GM12872 (cell line): ENCODE measurements at regions not wholly inside any gene's neighbourhood (a gene's known extent, or its start where the extent isn't known, plus 50 kb on each side); places are given as distances from the start of the nearest gene placed in this dataset.

Source experiments
- CTCF ChIP-seq: IDR thresholded peaks from 3 replicates; pipeline ENCODE4 v1.5.1; 2011; ENCODE audit warnings: low read depth, mild to moderate bottlenecking, low read length, moderate library complexity; ENCODE audit not compliant: insufficient read depth

- no peak for TF ChIP-seq CTCF
Observed at GRCh38 chr12:87280356-87280755, 748.8 kb downstream of the C12orf50 start.

GRCh38 chr12:87274594-87275245 lies 754.5 kb downstream of the C12orf50 start:
- peak; percentile 53; the same call in 2 of the 3 replicates for TF ChIP-seq CTCF

- TF ChIP-seq CTCF, result no peak
Observed at GRCh38 chr12:87272851-87273250, 756.4 kb downstream of the C12orf50 start.

GRCh38 chr12:87270919-87271318 lies 758.3 kb downstream of the C12orf50 start:
- TF ChIP-seq CTCF, result no peak

GRCh38 chr12:87266305-87266704 lies 762.9 kb downstream of the C12orf50 start:
- TF ChIP-seq CTCF, result 0 out of 3 replicates have a peak, but pooled peaks have one; percentile 5

GRCh38 chr12:87259391-87259790 lies 769.8 kb downstream of the C12orf50 start:
- no peak for TF ChIP-seq CTCF

- no peak for TF ChIP-seq CTCF
Observed at GRCh38 chr12:87254381-87255030, 774.7 kb downstream of the C12orf50 start.
